ENCODE measurements at regions not wholly inside any gene's neighbourhood (a gene's known extent, or its start where the extent isn't known, plus 50 kb on each side); places are given as distances from the start of the nearest gene placed in this dataset.

DNA sequence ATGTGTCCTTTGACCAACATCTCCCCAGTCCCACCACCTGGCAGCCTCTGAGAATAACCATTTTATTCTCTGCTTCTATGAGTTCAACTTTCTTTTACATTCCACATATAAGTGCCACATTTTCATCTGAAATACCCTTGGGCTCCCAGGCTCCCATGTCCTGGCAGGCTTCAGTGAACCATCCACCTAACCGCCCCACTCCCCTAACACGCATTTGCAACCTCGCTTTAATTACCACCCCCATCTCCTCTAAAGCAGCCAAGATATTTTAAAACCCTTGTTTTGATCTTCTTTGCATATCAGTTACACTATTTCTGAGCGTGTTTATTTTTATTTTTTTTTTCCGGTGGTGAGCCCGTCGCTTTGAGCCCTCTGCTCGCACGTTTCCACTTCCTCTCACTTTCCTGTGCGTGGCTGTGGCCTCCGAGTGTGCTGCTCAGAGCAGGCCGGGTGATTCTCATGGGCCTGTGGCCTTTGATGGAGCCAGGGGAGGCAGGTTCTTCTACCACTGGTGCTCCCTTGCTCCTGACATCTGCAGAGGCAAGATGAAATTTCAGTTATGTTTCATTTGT, 195.4 kb upstream of the LPP start:
- TF ChIP-seq, protein P1, sequence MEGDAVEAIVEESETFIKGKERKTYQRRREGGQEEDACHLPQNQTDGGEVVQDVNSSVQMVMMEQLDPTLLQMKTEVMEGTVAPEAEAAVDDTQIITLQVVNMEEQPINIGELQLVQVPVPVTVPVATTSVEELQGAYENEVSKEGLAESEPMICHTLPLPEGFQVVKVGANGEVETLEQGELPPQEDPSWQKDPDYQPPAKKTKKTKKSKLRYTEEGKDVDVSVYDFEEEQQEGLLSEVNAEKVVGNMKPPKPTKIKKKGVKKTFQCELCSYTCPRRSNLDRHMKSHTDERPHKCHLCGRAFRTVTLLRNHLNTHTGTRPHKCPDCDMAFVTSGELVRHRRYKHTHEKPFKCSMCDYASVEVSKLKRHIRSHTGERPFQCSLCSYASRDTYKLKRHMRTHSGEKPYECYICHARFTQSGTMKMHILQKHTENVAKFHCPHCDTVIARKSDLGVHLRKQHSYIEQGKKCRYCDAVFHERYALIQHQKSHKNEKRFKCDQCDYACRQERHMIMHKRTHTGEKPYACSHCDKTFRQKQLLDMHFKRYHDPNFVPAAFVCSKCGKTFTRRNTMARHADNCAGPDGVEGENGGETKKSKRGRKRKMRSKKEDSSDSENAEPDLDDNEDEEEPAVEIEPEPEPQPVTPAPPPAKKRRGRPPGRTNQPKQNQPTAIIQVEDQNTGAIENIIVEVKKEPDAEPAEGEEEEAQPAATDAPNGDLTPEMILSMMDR (IDR thresholded peaks at IDR 0.05; ENCODE audit: low read depth, low read length), result no peak
- Histone ChIP-seq H3K9me3 (ENCODE audit: severe bottlenecking) (no peaks in the 10 kb centered on the region), H3K27ac (no peak overlapping the region), H3K27me3 (ENCODE audit: insufficient read depth, low read depth, severe bottlenecking) (no peaks in the 10 kb centered on the region), H3K4me3 (ENCODE audit: low read depth, low read length) (no peak overlapping the region), H3K36me3 (no peaks in the 10 kb centered on the region)
- DNase-seq, result no peak

DNA sequence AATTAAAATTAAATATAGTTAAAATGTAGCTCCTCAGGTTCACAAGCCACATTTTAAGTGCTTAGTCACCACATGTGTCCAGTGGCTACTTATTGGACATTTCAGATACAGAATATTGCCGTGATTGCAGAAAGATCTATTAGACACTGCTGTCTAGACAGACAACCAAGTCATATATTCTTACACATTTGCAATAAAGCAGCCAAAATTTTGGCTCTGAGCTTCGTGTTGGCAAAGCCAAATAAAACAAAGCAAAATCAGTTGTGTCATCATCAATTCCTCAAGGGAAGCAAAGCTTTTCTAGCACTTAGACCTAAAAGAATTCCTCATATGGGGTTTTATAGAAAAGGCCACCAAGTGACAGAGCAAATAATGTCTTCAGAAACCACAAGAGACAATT, 193.1 kb upstream of the LPP start:
- no peak overlapping the region for H3K4me3 ChIP-seq (ENCODE audit: low read depth, low read length)
- no peaks in the 10 kb centered on the region for H3K36me3 ChIP-seq
- no peak for DNase-seq
- H3K9me3 ChIP-seq (ENCODE audit: severe bottlenecking), result no peaks in the 10 kb centered on the region
- TF ChIP-seq, protein P1 (IDR thresholded peaks at IDR 0.05; ENCODE audit: low read depth, low read length), result no peak
- no peaks in the 10 kb centered on the region for H3K27me3 ChIP-seq (ENCODE audit: insufficient read depth, low read depth, severe bottlenecking)
- no peak overlapping the region for H3K27ac ChIP-seq

DNA sequence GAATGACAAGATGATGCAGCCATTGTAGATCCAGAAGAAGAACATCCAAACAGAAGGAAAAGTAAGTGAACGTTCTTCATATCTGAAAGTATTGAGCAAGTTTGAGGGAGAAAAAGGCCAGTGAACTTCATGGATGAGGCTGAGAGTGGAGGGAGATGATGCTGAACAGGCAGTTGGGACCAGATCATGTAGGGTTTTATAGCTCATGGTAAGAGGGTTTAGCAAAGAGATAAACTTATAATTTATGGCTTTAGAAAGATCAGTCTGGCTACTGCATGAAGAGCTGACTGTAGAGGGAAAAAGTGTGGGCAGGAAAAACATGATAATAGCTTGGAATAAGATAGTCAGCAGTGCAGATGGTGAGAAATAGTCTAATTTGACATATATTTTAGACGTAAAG, 192.6 kb upstream of the LPP start:
- TF ChIP-seq, protein P1 (IDR thresholded peaks at IDR 0.05; ENCODE audit: low read depth, low read length), result no peak
- Histone ChIP-seq H3K27ac (no peak overlapping the region), H3K36me3 (no peaks in the 10 kb centered on the region), H3K4me3 (ENCODE audit: low read depth, low read length) (no peak overlapping the region), H3K9me3 (ENCODE audit: severe bottlenecking) (no peaks in the 10 kb centered on the region), H3K27me3 (ENCODE audit: insufficient read depth, low read depth, severe bottlenecking) (no peaks in the 10 kb centered on the region)
- no peak for DNase-seq

DNA sequence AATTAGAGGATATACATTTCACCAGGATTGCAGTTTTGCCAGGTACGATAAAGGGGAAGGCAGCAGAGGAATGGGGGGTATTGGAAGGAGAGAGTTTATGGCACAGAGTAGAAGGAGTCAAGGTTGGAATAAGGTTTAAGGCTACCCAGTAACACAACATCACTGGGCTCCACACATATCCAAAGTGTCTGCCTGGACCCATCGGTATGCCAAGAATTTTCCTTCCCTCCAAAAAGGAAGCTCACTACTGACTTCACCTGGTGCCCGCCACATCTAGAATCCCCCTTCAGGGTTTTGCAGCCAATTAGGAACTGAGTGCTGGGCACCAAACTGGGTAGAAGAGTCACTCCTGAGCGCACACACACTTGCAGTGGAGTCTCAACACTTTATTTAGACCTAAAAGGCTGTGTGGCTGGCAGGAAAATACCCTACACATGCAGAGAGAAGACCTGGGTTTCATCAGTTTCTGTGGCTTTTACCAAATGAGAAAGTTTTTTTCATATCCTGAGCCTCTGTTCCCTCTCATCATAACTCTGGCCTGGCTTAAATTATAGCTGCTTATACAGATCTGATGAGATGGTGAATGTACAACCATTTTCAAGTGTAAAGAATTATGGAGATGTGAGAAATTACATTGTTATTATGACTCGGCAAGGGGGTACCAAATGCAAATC, 190.8 kb upstream of the LPP start:
- TF ChIP-seq, protein P1 (IDR thresholded peaks at IDR 0.05; ENCODE audit: low read depth, low read length), result no peak
- no peaks in the 10 kb centered on the region for H3K9me3 ChIP-seq (ENCODE audit: severe bottlenecking)
- no peak overlapping the region for H3K27ac ChIP-seq
- no peaks in the 10 kb centered on the region for H3K27me3 ChIP-seq (ENCODE audit: insufficient read depth, low read depth, severe bottlenecking)
- DNase-seq, result no peak
- H3K36me3 ChIP-seq, result no peaks in the 10 kb centered on the region
- H3K4me3 ChIP-seq (ENCODE audit: low read depth, low read length), result no peak overlapping the region

DNA sequence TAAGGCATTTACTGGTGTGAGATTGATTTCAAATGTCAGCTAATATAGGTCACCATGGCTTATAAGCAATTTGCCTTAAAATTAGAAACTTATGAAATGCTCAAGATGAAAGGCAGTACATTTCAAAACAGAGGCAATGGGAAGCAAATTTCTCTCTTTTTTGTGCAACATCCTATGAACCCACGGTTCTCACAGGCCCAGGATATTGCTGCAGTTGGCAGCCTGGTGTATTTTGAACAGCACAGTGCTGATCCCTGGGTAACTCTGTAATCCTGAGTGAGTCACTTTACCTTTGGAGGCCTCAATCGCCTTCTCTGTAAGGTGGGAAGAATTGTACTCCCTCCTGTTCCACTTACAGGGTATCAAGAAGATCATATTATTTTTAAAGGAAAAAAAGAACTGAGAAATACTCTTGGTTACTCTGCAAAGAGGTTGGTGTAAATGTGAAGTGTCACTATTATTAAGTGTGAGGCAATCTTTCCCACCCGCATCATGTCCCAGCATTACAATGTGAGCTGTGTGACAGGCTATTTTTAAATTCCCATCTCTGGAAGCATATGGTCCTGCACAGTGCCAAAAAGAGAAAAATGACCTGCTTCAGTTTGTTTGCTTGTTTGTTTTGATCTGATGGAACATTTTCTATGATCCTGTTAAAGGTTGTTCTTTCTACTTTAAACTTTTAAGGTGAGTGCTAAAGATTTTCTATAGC, 190.1 kb upstream of the LPP start:
- no peaks in the 10 kb centered on the region for H3K27me3 ChIP-seq (ENCODE audit: insufficient read depth, low read depth, severe bottlenecking)
- H3K36me3 ChIP-seq, result no peaks in the 10 kb centered on the region
- H3K4me3 ChIP-seq (ENCODE audit: low read depth, low read length), result no peak overlapping the region

More for the DNA sequence above, 190.1 kb upstream of the LPP start:
- TF ChIP-seq, protein P1 (IDR thresholded peaks at IDR 0.05; ENCODE audit: low read depth, low read length), result no peak
- DNase-seq, result no peak
- Histone ChIP-seq H3K27ac (no peak overlapping the region), H3K9me3 (ENCODE audit: severe bottlenecking) (no peaks in the 10 kb centered on the region)

All from WERI-Rb-1 (cell line).